ENCODE measurements at regions not wholly inside any gene's neighbourhood (a gene's known extent, or its start where the extent isn't known, plus 50 kb on each side); places are given as distances from the start of the nearest gene placed in this dataset.

GRCh38 chr10:6926971-6927370 lies 346.9 kb upstream of the PRKCQ start:
- Mint-ChIP-seq H3K4me3 (no peak overlapping the region), H3K27me3 (ENCODE audit: low read depth) (no peaks in the 10 kb centered on the region), H3K36me3 (no peaks in the 10 kb centered on the region), H3K9me3 (peaks cover 8% of the 10 kb centered on the region; the same call in 1 of the 2 replicates), H3K4me1 (peaks cover 19% of the 10 kb centered on the region), H3K27ac (no peak overlapping the region)
- TF ChIP-seq ATF3 (CRISPR knock-in tag; conservative IDR thresholded peaks at IDR 0.05): no peak
- TF ChIP-seq MXD4 (CRISPR knock-in tag; IDR thresholded peaks at IDR 0.05; ENCODE audit: borderline replicate concordance): no peak
- DNase-seq (ENCODE audit: low spot score) (no peak), ATAC-seq (no peak)
- CTCF ChIA-PET: no interaction called here
- POLR2A ChIA-PET: no interaction called here

- Mint-ChIP-seq H3K4me3 (no peak overlapping the region), H3K9me3 (no peaks in the 10 kb centered on the region), H3K27ac (no peak overlapping the region), H3K4me1 (peaks cover 26% of the 10 kb centered on the region), H3K36me3 (no peaks in the 10 kb centered on the region), H3K27me3 (ENCODE audit: low read depth) (no peaks in the 10 kb centered on the region)
- DNase-seq (ENCODE audit: low spot score) (no peak), ATAC-seq (no peak)
- POLR2A ChIA-PET: no interaction called here
- CTCF ChIA-PET: no interaction called here
- TF ChIP-seq FOXP4 (CRISPR knock-in tag; IDR thresholded peaks at IDR 0.05): no peak
- no peak for TF ChIP-seq FOXK1 (CRISPR knock-in tag; IDR thresholded peaks at IDR 0.05)
- no peak for TF ChIP-seq IRF1 (CRISPR knock-in tag; IDR thresholded peaks at IDR 0.05)
- no peak for TF ChIP-seq CDX4 (CRISPR knock-in tag; IDR thresholded peaks at IDR 0.05; ENCODE audit: borderline replicate concordance)
- no peak for TF ChIP-seq FOXP1 (CRISPR knock-in tag; IDR thresholded peaks at IDR 0.05; ENCODE audit: borderline replicate concordance)
- TF ChIP-seq ARID4B (CRISPR knock-in tag; IDR thresholded peaks at IDR 0.05; ENCODE audit: borderline replicate concordance): no peak
- TF ChIP-seq ZNF121 (CRISPR knock-in tag; IDR thresholded peaks at IDR 0.05): no peak
- no peak for TF ChIP-seq ATF1 (CRISPR knock-in tag; IDR thresholded peaks at IDR 0.05)
- TF ChIP-seq SOX15 (CRISPR knock-in tag; IDR thresholded peaks at IDR 0.05): no peak
- no peak for TF ChIP-seq ZNF423 (CRISPR knock-in tag; IDR thresholded peaks at IDR 0.05)
- TF ChIP-seq ZNF425 (CRISPR knock-in tag; conservative IDR thresholded peaks at IDR 0.05): no peak
- TF ChIP-seq ZNF532 (CRISPR knock-in tag; IDR thresholded peaks at IDR 0.05; ENCODE audit: borderline replicate concordance): no peak
- no peak for TF ChIP-seq NFE2L1 (CRISPR knock-in tag; IDR thresholded peaks at IDR 0.05)
- no peak for TF ChIP-seq ZNF281 (CRISPR knock-in tag; IDR thresholded peaks at IDR 0.05)
- no peak for TF ChIP-seq ZNF317 (CRISPR knock-in tag; IDR thresholded peaks at IDR 0.05; ENCODE audit: borderline replicate concordance, low read depth)
- no peak for TF ChIP-seq ZNF671 (CRISPR knock-in tag; IDR thresholded peaks at IDR 0.05)
These were observed 345.1 kb upstream of the PRKCQ start for GRCh38 chr10:6925146-6925545.
